GM18868 (cell line): ENCODE measurements at regions not wholly inside any gene's neighbourhood (a gene's known extent, or its start where the extent isn't known, plus 50 kb on each side); places are given as distances from the start of the nearest gene placed in this dataset.
"Not testable (repeated sequence)": the region's sequence is repeated elsewhere in the genome, so short reads cannot be mapped to it uniquely, and the experiment has no call there.

Source experiments
- ATAC-seq: cut with Tn5 transposase; IDR thresholded peaks from one replicate; pipeline ENCODE4 v1.9.1; 2021; ENCODE audit warnings: mild to moderate bottlenecking, moderate library complexity; ENCODE audit not compliant: unreplicated experiment

- ATAC-seq: no peak
Measured at GRCh38 chr20:19868441-19868840, 110.4 kb downstream of the RIN2 start.

- ATAC-seq: no peak
Measured at GRCh38 chr20:19872001-19872400, 113.9 kb downstream of the RIN2 start.

DNA sequence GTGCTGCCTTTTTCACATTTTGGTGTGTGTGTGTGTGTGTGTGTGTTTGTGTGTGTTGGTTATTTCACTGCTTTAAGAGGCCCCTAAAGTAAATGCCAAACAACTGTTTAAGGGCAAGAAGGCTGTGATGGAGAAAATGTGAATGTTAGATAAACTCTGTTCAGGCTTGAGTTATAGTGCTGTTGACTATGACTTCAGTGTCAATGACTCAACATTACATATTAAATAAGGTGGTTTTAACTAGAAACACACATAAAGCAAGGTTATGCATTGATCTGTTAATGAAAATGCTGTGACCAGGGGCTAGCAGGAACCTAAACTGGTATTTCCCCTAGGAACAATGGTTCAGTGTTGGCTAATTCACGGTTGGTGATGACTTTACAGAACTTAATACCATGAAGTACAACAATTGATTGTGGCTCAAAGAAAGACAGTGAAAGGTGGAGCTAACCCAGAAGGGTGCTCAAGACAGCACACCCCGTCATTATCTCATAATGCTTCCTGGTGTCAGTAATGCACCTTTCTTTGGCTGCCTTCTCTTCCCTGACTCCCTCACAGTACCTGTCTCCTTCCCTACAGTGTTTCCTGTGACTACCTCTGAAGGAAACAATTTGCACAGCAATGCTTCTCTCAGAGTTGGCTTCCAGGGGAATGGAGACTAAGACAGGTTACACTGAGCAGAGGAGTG lies 116.1 kb downstream of the RIN2 start:
- ATAC-seq: no peak

GRCh38 chr20:19875376-19876221 lies 117.5 kb downstream of the RIN2 start:
- ATAC-seq: no peak

DNA sequence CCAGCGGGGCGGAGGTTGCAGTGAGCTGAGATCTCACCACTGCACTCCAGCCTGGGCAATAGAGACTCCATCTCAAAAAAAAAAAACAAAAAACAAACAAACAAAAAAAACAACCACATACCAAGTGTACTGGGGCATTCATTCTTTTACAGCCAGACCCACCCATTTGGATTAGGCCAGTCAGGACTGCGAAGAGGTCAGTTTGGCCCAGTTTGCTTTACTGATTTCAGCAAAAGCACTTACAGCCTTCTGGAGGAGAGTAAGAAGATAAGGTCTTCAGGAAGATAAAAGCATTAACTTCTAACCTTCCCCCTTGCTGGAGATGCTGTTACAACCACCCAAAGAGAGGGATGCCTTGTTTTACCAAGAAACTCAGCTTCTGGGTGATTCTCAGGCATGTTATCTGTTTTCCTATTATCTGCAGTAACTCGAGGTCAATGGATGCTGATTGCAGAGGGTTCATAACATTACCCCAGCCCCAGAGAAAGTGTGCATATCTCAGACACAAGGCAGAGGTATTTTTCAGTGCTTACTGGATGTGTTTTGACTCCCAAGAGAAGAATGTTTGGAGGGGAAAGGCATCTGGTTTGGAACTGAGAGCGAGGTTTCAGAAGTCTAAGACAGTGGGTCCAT lies 118.9 kb downstream of the RIN2 start:
- ATAC-seq: no peak

DNA sequence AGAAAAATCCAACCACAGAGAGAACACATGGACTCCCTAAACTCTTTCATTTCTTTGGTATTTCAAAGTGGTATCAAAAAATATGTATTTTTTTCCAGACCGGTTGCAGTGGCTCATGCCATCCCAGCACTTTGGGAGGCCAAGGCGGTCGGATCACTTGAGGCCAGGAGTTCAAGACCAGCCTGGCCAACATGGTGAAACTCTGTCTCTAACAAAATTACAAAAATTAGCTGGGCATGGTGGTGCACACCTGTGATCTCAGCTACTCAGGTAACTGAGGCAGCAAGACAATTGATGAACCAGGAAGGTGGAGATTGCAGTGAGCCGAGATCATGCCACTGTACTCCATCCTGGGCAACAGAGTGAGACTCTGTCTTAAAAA lies 121.8 kb downstream of the RIN2 start:
- ATAC-seq: not testable (repeated sequence)

- no peak for ATAC-seq
Measured at GRCh38 chr20:19880256-19881079, 122.4 kb downstream of the RIN2 start.

DNA sequence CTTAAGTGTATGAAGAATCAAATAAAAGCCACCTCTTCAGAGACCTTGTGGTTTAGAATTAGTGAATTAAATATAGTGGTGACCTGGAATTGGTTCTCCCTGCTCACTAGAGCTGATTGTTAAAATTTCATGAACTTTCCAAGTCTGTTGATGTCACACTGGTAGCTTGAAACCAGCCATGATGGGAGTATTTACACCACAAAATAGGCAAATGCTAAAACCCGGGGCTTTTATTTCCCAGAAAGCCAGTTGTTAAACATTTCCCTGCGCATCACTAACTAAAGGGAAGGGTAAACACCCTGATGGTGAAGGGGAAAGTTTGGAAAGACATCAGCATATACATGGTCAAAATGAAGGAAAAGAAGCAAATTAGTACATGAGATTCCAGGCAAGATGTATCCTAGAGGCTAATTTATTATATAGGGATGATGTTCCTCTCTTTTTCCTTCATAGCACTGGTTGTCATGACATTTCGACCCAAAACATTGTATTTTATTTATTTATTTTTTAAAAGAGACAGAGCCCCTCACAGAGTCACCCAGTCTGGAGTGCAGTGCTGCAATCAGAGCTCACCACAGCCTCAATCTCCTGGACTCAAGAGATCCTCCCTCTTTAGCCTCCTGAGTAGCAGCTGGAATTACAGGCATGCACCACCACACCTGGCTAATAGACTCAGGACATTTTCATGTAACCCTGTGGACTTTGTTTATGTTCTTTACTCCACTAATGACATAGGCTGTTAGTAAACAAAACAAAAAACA lies 123.2 kb downstream of the RIN2 start:
- ATAC-seq: no peak

GRCh38 chr20:19881990-19882389 lies 123.9 kb downstream of the RIN2 start:
- no peak for ATAC-seq

GRCh38 chr20:19882446-19882845 lies 124.4 kb downstream of the RIN2 start:
- ATAC-seq: no peak

GRCh38 chr20:19883501-19883900 lies 125.4 kb downstream of the RIN2 start:
- ATAC-seq: no peak

DNA sequence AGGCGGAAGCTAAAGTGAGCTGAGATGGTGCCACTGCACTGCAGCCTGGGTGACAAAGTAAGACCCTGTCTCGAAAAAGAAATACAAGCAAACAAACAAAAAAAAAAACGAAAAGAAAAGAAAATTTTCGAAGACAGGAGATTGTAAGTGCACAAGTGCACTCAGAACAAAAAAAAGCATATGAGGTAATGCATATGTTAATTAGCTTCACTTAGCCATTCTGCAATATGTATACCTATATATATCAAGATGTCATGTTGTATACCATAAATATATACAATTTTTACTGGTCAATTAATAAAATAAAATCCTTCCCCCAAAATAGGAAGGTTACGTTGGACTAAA lies 127.5 kb downstream of the RIN2 start:
- no peak for ATAC-seq

- ATAC-seq: no peak
Measured at GRCh38 chr20:19885939-19886660, 128.0 kb downstream of the RIN2 start.

- ATAC-seq: no peak
Measured at GRCh38 chr20:19886661-19887288, 128.7 kb downstream of the RIN2 start.

GRCh38 chr20:19887556-19888268 lies 129.4 kb upstream of the NAA20 start:
- no peak for ATAC-seq

DNA sequence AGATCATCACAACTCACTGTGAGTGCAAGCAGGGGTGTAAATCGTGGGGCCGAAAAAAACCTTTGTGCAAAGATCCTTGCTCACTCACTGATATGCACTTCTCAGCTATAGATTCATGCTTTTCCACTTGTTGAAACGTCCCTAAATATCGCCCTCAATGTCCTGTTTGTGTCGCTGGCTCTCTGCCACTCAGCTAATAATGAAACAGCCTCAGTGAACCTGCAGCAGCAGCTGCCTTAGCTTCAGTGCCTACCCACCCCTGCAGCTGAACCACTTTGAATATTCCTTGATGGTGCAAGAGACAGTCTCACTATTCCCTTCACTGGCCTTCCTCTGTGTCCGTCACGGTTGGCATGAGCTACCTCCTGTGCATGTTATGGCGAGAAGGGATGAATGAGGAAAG lies 128.9 kb upstream of the NAA20 start:
- no peak for ATAC-seq

GRCh38 chr20:19889011-19889953 lies 127.9 kb upstream of the NAA20 start:
- no peak for ATAC-seq
